Mammary epithelial cell (primary cell): ENCODE measurements at regions not wholly inside any gene's neighbourhood (a gene's known extent, or its start where the extent isn't known, plus 50 kb on each side); places are given as distances from the start of the nearest gene placed in this dataset.

Source experiments
- CTCF ChIP-seq, 2 donors: IDR thresholded peaks in 1 of 2; conservative IDR thresholded peaks in 1 of 2; 2 replicates each; pipeline ENCODE4 v1.5.1; 2011 to 2012; ENCODE audit warnings: inconsistent platforms in 2 of 2, low read length in 2 of 2, mild to moderate bottlenecking in 2 of 2, control low read depth in 1 of 2, low read depth in 1 of 2; ENCODE audit not compliant: insufficient read depth in 1 of 2; ENCODE audit errors: extremely low read depth in 1 of 2
- EZH2 ChIP-seq: IDR thresholded peaks from 2 replicates; pipeline ENCODE4 v1.6.1; 2012; ENCODE audit warnings: low read length, inconsistent platforms, borderline replicate concordance

- peak; percentile 27 to 34 for TF ChIP-seq CTCF (conservative IDR thresholded peaks at IDR 0.05 in 1 of 2, IDR thresholded peaks at IDR 0.05 in 1 of 2; ENCODE audit: extremely low read depth in 1 of 2, insufficient read depth in 1 of 2, low read depth in 1 of 2, low read length in 2 of 2)
- TF ChIP-seq EZH2: no peak
Observed at GRCh38 chr2:204072443-204073324, 136.1 kb downstream of the ICOS start.
